IMR-90 (cell line): ENCODE measurements at regions not wholly inside any gene's neighbourhood (a gene's known extent, or its start where the extent isn't known, plus 50 kb on each side); places are given as distances from the start of the nearest gene placed in this dataset.
A peak's percentile ranks its signal among the peaks of the same experiment; 100 is the strongest.

ENCODE experiments used
- ATAC-seq: fragments of 200-7000 bp; cut with Tn5 transposase; 2 replicates; pipeline ENCODE4 v1.9.1; 2020; ENCODE audit warnings: low read depth, mild to moderate bottlenecking, moderate library complexity
- BruUV-seq: library from RNA; stranded (reverse); fragments of 400-500 nt; replicated peaks from 2 replicates; lab custom pipeline; 2021; lab: Mats Ljungman, UMichigan
- CTCF ChIA-PET: fragments of 300-600 bp; formaldehyde crosslinking; extraction: SDS; loops from one replicate; lab custom pipeline; 2021; ENCODE audit warnings: antibody characterized with exemption; lab: Yijun Ruan, JAX
- POLR2A ChIA-PET: fragments of 300-600 bp; sonication (Branson Sonifier 250); formaldehyde crosslinking; loops from one replicate; lab custom pipeline; 2022; ENCODE audit warnings: antibody characterized with exemption; ENCODE audit not compliant: unreplicated experiment; lab: Charles Lee
- DNase-seq: peaks from one replicate; pipeline ENCODE4 v3.0.0; 2013
- H2AFZ ChIP-seq: replicated peaks from 2 replicates; pipeline ENCODE3; 2013; ENCODE audit warnings: low read length, mild to moderate bottlenecking; ENCODE audit not compliant: poor library complexity
- H2AK5ac ChIP-seq: 2 replicates; pipeline ENCODE4 v1.6.1; 2013; ENCODE audit warnings: low read depth, low read length, inconsistent platforms
- H2AK9ac ChIP-seq: replicated peaks from 2 replicates; pipeline ENCODE3; 2013; ENCODE audit warnings: mild to moderate bottlenecking, low read depth, low read length, moderate library complexity; ENCODE audit not compliant: poor library complexity
- H2BK120ac ChIP-seq: 2 replicates; pipeline ENCODE4 v1.6.1; 2013; ENCODE audit warnings: low read depth, low read length, inconsistent platforms
- H2BK15ac ChIP-seq: 3 replicates; pipeline ENCODE4 v1.6.1; 2013; ENCODE audit warnings: low read depth, low read length, inconsistent platforms
- H2BK20ac ChIP-seq: 2 replicates; pipeline ENCODE4 v1.6.1; 2013; ENCODE audit warnings: low read depth, mild to moderate bottlenecking, inconsistent platforms, low read length, moderate library complexity
- H2BK5ac ChIP-seq: 2 replicates; pipeline ENCODE4 v1.6.1; 2013; ENCODE audit warnings: mild to moderate bottlenecking, low read depth, low read length, inconsistent platforms; ENCODE audit not compliant: poor library complexity, severe bottlenecking
- H3K14ac ChIP-seq: replicated peaks from 2 replicates; pipeline ENCODE4 v1.6.1; 2013; ENCODE audit warnings: low read depth, low read length, inconsistent platforms
- H3K18ac ChIP-seq: 2 replicates; pipeline ENCODE4 v1.6.1; 2013; ENCODE audit warnings: low read depth, low read length, control low read depth
- H3K23ac ChIP-seq: 2 replicates; pipeline ENCODE4 v1.6.1; 2013; ENCODE audit warnings: low read depth, low read length, inconsistent platforms
- H3K27ac ChIP-seq: 2 replicates; pipeline ENCODE4 v1.5.1; 2013; ENCODE audit warnings: mild to moderate bottlenecking, control low read depth, low read length; ENCODE audit not compliant: insufficient read depth
- H3K27me3 ChIP-seq: 2 replicates; pipeline ENCODE4 v1.6.1; 2013; ENCODE audit warnings: low read length; ENCODE audit not compliant: control insufficient read depth, insufficient read depth
- H3K36me3 ChIP-seq: 2 replicates; pipeline ENCODE4 v1.6.1; 2013; ENCODE audit warnings: low read length, mixed read lengths; ENCODE audit not compliant: control insufficient read depth, insufficient read depth
- H3K4ac ChIP-seq: 2 replicates; pipeline ENCODE4 v1.6.1; 2013; ENCODE audit warnings: low read depth, low read length, inconsistent platforms
- H3K4me1 ChIP-seq: 2 replicates; pipeline ENCODE4 v1.6.1; 2013; ENCODE audit warnings: low read length, mixed read lengths; ENCODE audit not compliant: control insufficient read depth, insufficient read depth
- H3K4me2 ChIP-seq: 2 replicates; pipeline ENCODE4 v1.6.1; 2013; ENCODE audit warnings: low read depth, mild to moderate bottlenecking, control low read depth, low read length, moderate library complexity
- H3K4me3 ChIP-seq: 2 replicates; pipeline ENCODE4 v1.5.1; 2013; ENCODE audit warnings: low read depth, mild to moderate bottlenecking, control low read depth, low read length, moderate library complexity; ENCODE audit not compliant: insufficient read depth
- H3K56ac ChIP-seq: 2 replicates; pipeline ENCODE4 v1.6.1; 2013; ENCODE audit warnings: low read length, inconsistent platforms; ENCODE audit not compliant: insufficient read depth; ENCODE audit errors: extremely low read depth
- H3K79me1 ChIP-seq, 2 experiments: 2 replicates each; pipeline ENCODE4 v1.6.1; 2013; ENCODE audit warnings: low read length in 2 of 2, inconsistent platforms in 1 of 2, low read depth in 1 of 2
- H3K9ac ChIP-seq: 2 replicates; pipeline ENCODE4 v1.6.1; 2013; ENCODE audit warnings: low read depth, low read length, control low read depth
- H3K9me1 ChIP-seq: 2 replicates; pipeline ENCODE4 v1.6.1; 2013; ENCODE audit warnings: low read length, inconsistent platforms; ENCODE audit not compliant: insufficient read depth
- H3K9me3 ChIP-seq: 2 replicates; pipeline ENCODE4 v1.6.1; 2013; ENCODE audit warnings: low read length; ENCODE audit not compliant: control insufficient read depth, insufficient read depth
- H4K20me1 ChIP-seq: 2 replicates; pipeline ENCODE4 v1.6.1; 2013; ENCODE audit warnings: low read length, inconsistent platforms; ENCODE audit not compliant: insufficient read depth
- H4K5ac ChIP-seq: 2 replicates; pipeline ENCODE4 v1.6.1; 2013; ENCODE audit warnings: mild to moderate bottlenecking, low read depth, low read length, control low read depth
- H4K8ac ChIP-seq, 2 experiments: 2 replicates each; pipeline ENCODE4 v1.6.1; 2013; ENCODE audit warnings: low read depth in 2 of 2, low read length in 2 of 2, control low read depth in 1 of 2, inconsistent platforms in 1 of 2
- H4K91ac ChIP-seq: 2 replicates; pipeline ENCODE4 v1.6.1; 2013; ENCODE audit warnings: low read depth, low read length, inconsistent platforms; ENCODE audit not compliant: insufficient read depth
- CEBPB ChIP-seq: IDR thresholded peaks from 2 replicates; pipeline ENCODE4 v1.6.1; 2012; ENCODE audit warnings: low read depth, low read length, improper control_type of control experiment
- CHD1 ChIP-seq: IDR thresholded peaks from 2 replicates; pipeline ENCODE4 v1.6.1; 2012; ENCODE audit warnings: low read depth, low read length, improper control_type of control experiment
- ELK1 ChIP-seq: fragments of 150-350 bp; IDR thresholded peaks from 2 replicates; pipeline ENCODE4 v1.6.1; 2016; ENCODE audit warnings: low read depth, mild to moderate bottlenecking, low read length, moderate library complexity, borderline replicate concordance
- FOS ChIP-seq: fragments of 150-350 bp; IDR thresholded peaks from 2 replicates; pipeline ENCODE4 v1.6.1; 2016; ENCODE audit warnings: low read depth, low read length
- MAFK ChIP-seq: IDR thresholded peaks from 2 replicates; pipeline ENCODE4 v1.6.1; 2012; ENCODE audit warnings: low read depth, low read length, improper control_type of control experiment
- MAZ ChIP-seq: IDR thresholded peaks from 2 replicates; pipeline ENCODE4 v1.6.1; 2012; ENCODE audit warnings: low read depth, mild to moderate bottlenecking, low read length, improper control_type of control experiment, moderate library complexity, borderline replicate concordance
- MXI1 ChIP-seq: IDR thresholded peaks from 2 replicates; pipeline ENCODE4 v1.6.1; 2012; ENCODE audit warnings: low read depth, mild to moderate bottlenecking, low read length, moderate library complexity, borderline replicate concordance
- NFE2L2 ChIP-seq: fragments of 150-350 bp; IDR thresholded peaks from 2 replicates; pipeline ENCODE4 v1.6.1; 2016; ENCODE audit warnings: low read depth, mild to moderate bottlenecking, low read length
- POLR2A ChIP-seq: IDR thresholded peaks from 2 replicates; pipeline ENCODE4 v1.6.1; 2012; ENCODE audit warnings: mild to moderate bottlenecking, low read depth, low read length
- RAD21 ChIP-seq: IDR thresholded peaks from 2 replicates; pipeline ENCODE4 v1.6.1; 2012; ENCODE audit warnings: low read length, improper control_type of control experiment
- RCOR1 ChIP-seq: IDR thresholded peaks from 2 replicates; pipeline ENCODE4 v1.6.1; 2012; ENCODE audit warnings: mild to moderate bottlenecking, low read length, improper control_type of control experiment; ENCODE audit not compliant: insufficient replicate concordance
- SMC3 ChIP-seq: fragments of 150-350 bp; IDR thresholded peaks from 2 replicates; pipeline ENCODE4 v1.6.1; 2016; ENCODE audit warnings: low read depth, mild to moderate bottlenecking, antibody characterized with exemption, low read length, moderate library complexity
- USF2 ChIP-seq: fragments of 150-350 bp; IDR thresholded peaks from 2 replicates; pipeline ENCODE4 v1.6.1; 2017; ENCODE audit warnings: mild to moderate bottlenecking, antibody characterized with exemption, low read length, low read depth
- WGBS, 2 experiments: methylation state at CpG; one replicate each; pipeline versions ENCODE4 v1.1.5 to v1.1.7; 2013; ENCODE audit warnings: missing lambda C conversion rate in 2 of 2; ENCODE audit not compliant: insufficient read length in 1 of 2; ENCODE audit errors: extremely low coverage in 2 of 2; 5-methylcytosine and 5-hydroxymethylcytosine counted together
- dilution Hi-C: fragments of 300-500 bp; cut with HindIII; formaldehyde crosslinking; loops from one replicate; pipeline ENCODE4 v1.14.3; 2018; ENCODE audit warnings: low sequenced_read_pairs; ENCODE audit not compliant: unreplicated experiment
- in situ Hi-C: fragments of 300-500 bp; cut with MboI; formaldehyde crosslinking; loops from 3 replicates; pipeline ENCODE4 v1.14.3; 2019; ENCODE audit warnings: low sequenced_read_pairs, inconsistent platforms, mixed read lengths
- intact Hi-C: fragments of 100-400 bp; cut with micrococcal nuclease; formaldehyde crosslinking; loops from 2 replicates; pipeline ENCODE4 v1.10.0; 2022

GRCh38 chr2:172228177-172228808 lies 125.6 kb upstream of the DLX2 start:
- dilution Hi-C loops (no loop called here), in situ Hi-C loops (no loop called here), intact Hi-C loops (no loop called here)
- H3K27ac ChIP-seq = no peak overlapping the region; the same call in 1 of the 2 replicates
- no peak overlapping the region for H3K4ac ChIP-seq
- no peak overlapping the region for H4K8ac ChIP-seq
- H3K4me2 ChIP-seq = no peak overlapping the region; the same call in 1 of the 2 replicates
- no peak overlapping the region for H2BK5ac ChIP-seq
- ChIA-PET POLR2A (no interaction called here), CTCF (interaction anchor here (1.3 kb wide), 1 partner anchor 9 kb away, joined by 3 read pairs; no protein-coding TSS in a partner anchor)
- H3K4me3 ChIP-seq = no peak overlapping the region
- H3K9me3 ChIP-seq = no peaks in the 10 kb centered on the region
- TF ChIP-seq RAD21 = no peak
- TF ChIP-seq ELK1 = no peak
- TF ChIP-seq MXI1 = no peak
- TF ChIP-seq RCOR1 = no peak
- no peak for TF ChIP-seq SMC3
- TF ChIP-seq NFE2L2 = no peak
- no peak for TF ChIP-seq FOS
- TF ChIP-seq CHD1 = no peak
- no peak for TF ChIP-seq CEBPB
- no peak for TF ChIP-seq POLR2A
- TF ChIP-seq MAFK = no peak
- no peak for TF ChIP-seq MAZ
- TF ChIP-seq USF2 = no peak
- no peak overlapping the region for H2BK120ac ChIP-seq
- no peak overlapping the region for H4K91ac ChIP-seq
- peak overlapping the region; percentile 19; the same call in 1 of the 3 replicates for H2BK15ac ChIP-seq
- H3K14ac ChIP-seq = peak overlapping the region; percentile 19; the same call in 1 of the 2 replicates
- H3K9me1 ChIP-seq = peaks cover 14% of the 10 kb centered on the region
- no peak overlapping the region for H3K23ac ChIP-seq
- H3K27me3 ChIP-seq = no peaks in the 10 kb centered on the region
- 48% methylated on average over 6 of the region's 10 CpGs; no CpG with 5 or more reads in 1 of the 2 experiments for WGBS, 2 experiments
- BruUV-seq = no TSS peak
- no peak overlapping the region for H3K18ac ChIP-seq
- no peaks in the 10 kb centered on the region for H3K36me3 ChIP-seq
- H3K79me1 ChIP-seq = no peaks in the 10 kb centered on the region
- no peak overlapping the region for H2AK9ac ChIP-seq
- DNase-seq (no peak), ATAC-seq (no peak)
- H3K56ac ChIP-seq = no peak overlapping the region
- peaks cover 7% of the 10 kb centered on the region; the same call in 1 of the 2 replicates for H4K20me1 ChIP-seq
- no peak overlapping the region for H2BK20ac ChIP-seq
- peaks cover 22% of the 10 kb centered on the region for H3K4me1 ChIP-seq
- H3K9ac ChIP-seq = no peak overlapping the region
- H4K5ac ChIP-seq = no peak overlapping the region
- no peak overlapping the region for H2AFZ ChIP-seq
- H2AK5ac ChIP-seq = no peak overlapping the region
